Ishikawa (cell line): ENCODE measurements at regions not wholly inside any gene's neighbourhood (a gene's known extent, or its start where the extent isn't known, plus 50 kb on each side); places are given as distances from the start of the nearest gene placed in this dataset.

Source experiments
- CEBPB ChIP-seq: IDR thresholded peaks from 2 replicates; pipeline ENCODE4 v1.6.1; 2012
- EP300 ChIP-seq: IDR thresholded peaks from 2 replicates; pipeline ENCODE4 v1.6.1; 2012; ENCODE audit warnings: borderline replicate concordance
- RAD21 ChIP-seq: IDR thresholded peaks from 2 replicates; pipeline ENCODE4 v1.6.1; 2012; ENCODE audit warnings: low read depth
- TAF1 ChIP-seq: IDR thresholded peaks from 2 replicates; pipeline ENCODE4 v1.6.1; 2012; ENCODE audit warnings: low read depth, mild to moderate bottlenecking
- TCF12 ChIP-seq: IDR thresholded peaks from 2 replicates; pipeline ENCODE4 v1.6.1; 2012; ENCODE audit warnings: low read depth
- YY1 ChIP-seq: IDR thresholded peaks from 2 replicates; pipeline ENCODE4 v1.6.1; 2012; ENCODE audit warnings: low read depth
- ZBTB7A ChIP-seq: IDR thresholded peaks from 2 replicates; pipeline ENCODE4 v1.6.1; 2012; ENCODE audit warnings: low read depth
- TF ChIP-seq, protein P1 (sequence below): IDR thresholded peaks from 2 replicates; pipeline ENCODE4 v1.6.1; 2012; ENCODE audit warnings: low read depth, mild to moderate bottlenecking
- TF ChIP-seq, protein P2 (sequence below): IDR thresholded peaks from 2 replicates; pipeline ENCODE4 v1.6.1; 2012
- TF ChIP-seq, protein P3 (sequence below): IDR thresholded peaks from 2 replicates; pipeline ENCODE4 v1.6.1; 2012

DNA sequence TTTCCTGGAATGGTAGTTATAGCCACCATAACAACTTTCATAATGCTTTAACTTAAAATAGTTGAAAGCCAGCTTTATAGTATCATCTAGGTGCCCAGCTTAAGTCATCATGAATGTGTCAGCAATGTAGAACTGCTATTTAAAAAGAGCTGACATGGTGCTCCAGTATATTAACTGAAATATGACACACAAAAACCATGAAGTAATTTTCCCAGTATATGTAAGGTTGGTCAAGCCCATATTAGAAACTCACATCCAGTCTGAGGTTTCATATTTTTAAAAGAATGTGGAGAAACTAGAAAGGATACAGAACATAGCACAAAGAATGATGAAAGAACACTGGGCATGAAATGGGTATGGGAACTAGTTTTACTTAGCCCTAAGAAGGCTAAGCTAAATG is 121.3 kb upstream of the KRAS start:
- TF ChIP-seq, protein P1, sequence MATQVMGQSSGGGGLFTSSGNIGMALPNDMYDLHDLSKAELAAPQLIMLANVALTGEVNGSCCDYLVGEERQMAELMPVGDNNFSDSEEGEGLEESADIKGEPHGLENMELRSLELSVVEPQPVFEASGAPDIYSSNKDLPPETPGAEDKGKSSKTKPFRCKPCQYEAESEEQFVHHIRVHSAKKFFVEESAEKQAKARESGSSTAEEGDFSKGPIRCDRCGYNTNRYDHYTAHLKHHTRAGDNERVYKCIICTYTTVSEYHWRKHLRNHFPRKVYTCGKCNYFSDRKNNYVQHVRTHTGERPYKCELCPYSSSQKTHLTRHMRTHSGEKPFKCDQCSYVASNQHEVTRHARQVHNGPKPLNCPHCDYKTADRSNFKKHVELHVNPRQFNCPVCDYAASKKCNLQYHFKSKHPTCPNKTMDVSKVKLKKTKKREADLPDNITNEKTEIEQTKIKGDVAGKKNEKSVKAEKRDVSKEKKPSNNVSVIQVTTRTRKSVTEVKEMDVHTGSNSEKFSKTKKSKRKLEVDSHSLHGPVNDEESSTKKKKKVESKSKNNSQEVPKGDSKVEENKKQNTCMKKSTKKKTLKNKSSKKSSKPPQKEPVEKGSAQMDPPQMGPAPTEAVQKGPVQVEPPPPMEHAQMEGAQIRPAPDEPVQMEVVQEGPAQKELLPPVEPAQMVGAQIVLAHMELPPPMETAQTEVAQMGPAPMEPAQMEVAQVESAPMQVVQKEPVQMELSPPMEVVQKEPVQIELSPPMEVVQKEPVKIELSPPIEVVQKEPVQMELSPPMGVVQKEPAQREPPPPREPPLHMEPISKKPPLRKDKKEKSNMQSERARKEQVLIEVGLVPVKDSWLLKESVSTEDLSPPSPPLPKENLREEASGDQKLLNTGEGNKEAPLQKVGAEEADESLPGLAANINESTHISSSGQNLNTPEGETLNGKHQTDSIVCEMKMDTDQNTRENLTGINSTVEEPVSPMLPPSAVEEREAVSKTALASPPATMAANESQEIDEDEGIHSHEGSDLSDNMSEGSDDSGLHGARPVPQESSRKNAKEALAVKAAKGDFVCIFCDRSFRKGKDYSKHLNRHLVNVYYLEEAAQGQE: no peak
- TF ChIP-seq, protein P2, sequence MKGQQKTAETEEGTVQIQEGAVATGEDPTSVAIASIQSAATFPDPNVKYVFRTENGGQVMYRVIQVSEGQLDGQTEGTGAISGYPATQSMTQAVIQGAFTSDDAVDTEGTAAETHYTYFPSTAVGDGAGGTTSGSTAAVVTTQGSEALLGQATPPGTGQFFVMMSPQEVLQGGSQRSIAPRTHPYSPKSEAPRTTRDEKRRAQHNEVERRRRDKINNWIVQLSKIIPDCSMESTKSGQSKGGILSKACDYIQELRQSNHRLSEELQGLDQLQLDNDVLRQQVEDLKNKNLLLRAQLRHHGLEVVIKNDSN: no peak
- TF ChIP-seq RAD21 (no peak), YY1 (no peak), TCF12 (no peak), TAF1 (no peak), ZBTB7A (no peak), EP300 (no peak), CEBPB (no peak)
- TF ChIP-seq, protein P3, sequence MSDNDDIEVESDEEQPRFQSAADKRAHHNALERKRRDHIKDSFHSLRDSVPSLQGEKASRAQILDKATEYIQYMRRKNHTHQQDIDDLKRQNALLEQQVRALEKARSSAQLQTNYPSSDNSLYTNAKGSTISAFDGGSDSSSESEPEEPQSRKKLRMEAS: no peak
